Upper lobe of right lung (tissue), 1 donor: ENCODE measurements at regions not wholly inside any gene's neighbourhood (a gene's known extent, or its start where the extent isn't known, plus 50 kb on each side); places are given as distances from the start of the nearest gene placed in this dataset.
A peak's percentile ranks its signal among the peaks of the same experiment; 100 is the strongest.

ENCODE experiments used
- ATAC-seq: fragments of 200-7000 bp; cut with Tn5 transposase; one replicate; pipeline ENCODE4 v1.9.1; 2020; ENCODE audit warnings: mild to moderate bottlenecking, moderate library complexity
- DNase-seq: peaks from one replicate; pipeline ENCODE4 v3.0.0-alpha.2; 2020
- H3K27ac ChIP-seq: fragments of 200-600 bp; one replicate; pipeline ENCODE4 v1.8.0; 2022
- H3K27me3 ChIP-seq: fragments of 200-600 bp; one replicate; pipeline ENCODE4 v1.8.0; 2022; ENCODE audit warnings: mild to moderate bottlenecking
- H3K36me3 ChIP-seq: fragments of 200-600 bp; one replicate; pipeline ENCODE4 v1.8.0; 2022
- H3K4me1 ChIP-seq: fragments of 200-600 bp; one replicate; pipeline ENCODE4 v1.8.0; 2022
- H3K4me3 ChIP-seq: fragments of 200-600 bp; one replicate; pipeline ENCODE4 v1.8.0; 2022; ENCODE audit warnings: mild to moderate bottlenecking
- H3K9me3 ChIP-seq: fragments of 200-600 bp; one replicate; pipeline ENCODE4 v1.8.0; 2022
- intact Hi-C: fragments of 100-400 bp; cut with DNase I; formaldehyde crosslinking; loops from one replicate; pipeline ENCODE4 v1.11.0; 2022
- TF ChIP-seq, protein P1 (sequence below): fragments of 200-600 bp; IDR thresholded peaks from one replicate; pipeline ENCODE4 v1.8.0; 2022; ENCODE audit warnings: antibody characterized with exemption
- donor health status: DM: no; HTN: yes; CAD: no; lungs with severe emphysema.

DNA sequence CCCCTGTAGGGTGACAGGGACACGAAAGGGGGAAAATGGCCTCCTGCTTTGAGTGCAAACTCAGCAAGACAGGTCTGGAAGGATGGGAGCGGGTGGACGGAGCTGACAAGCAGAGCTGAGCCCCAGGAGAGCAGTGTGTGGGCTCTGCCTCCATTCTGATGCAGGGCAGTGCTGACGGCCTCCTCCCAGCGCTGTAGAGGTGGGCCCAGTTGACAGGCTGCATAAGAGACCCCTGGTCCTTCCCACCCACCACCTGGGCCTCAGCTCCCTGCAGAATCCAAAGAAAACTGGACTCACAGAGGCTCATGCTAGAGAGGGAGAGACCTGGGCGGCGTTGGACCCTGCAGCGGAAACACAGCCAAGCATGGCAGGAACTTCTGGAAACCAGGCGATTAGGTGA lies 1113.4 kb downstream of the BRD1 start:
- peak; percentile 51 for DNase-seq
- H3K4me3 ChIP-seq: no peak overlapping the region
- no peaks in the 10 kb centered on the region for H3K4me1 ChIP-seq
- H3K36me3 ChIP-seq: no peaks in the 10 kb centered on the region
- TF ChIP-seq, protein P1, sequence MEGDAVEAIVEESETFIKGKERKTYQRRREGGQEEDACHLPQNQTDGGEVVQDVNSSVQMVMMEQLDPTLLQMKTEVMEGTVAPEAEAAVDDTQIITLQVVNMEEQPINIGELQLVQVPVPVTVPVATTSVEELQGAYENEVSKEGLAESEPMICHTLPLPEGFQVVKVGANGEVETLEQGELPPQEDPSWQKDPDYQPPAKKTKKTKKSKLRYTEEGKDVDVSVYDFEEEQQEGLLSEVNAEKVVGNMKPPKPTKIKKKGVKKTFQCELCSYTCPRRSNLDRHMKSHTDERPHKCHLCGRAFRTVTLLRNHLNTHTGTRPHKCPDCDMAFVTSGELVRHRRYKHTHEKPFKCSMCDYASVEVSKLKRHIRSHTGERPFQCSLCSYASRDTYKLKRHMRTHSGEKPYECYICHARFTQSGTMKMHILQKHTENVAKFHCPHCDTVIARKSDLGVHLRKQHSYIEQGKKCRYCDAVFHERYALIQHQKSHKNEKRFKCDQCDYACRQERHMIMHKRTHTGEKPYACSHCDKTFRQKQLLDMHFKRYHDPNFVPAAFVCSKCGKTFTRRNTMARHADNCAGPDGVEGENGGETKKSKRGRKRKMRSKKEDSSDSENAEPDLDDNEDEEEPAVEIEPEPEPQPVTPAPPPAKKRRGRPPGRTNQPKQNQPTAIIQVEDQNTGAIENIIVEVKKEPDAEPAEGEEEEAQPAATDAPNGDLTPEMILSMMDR: no peak
- H3K9me3 ChIP-seq: no peaks in the 10 kb centered on the region
- no peak for ATAC-seq
- H3K27ac ChIP-seq: no peak overlapping the region
- no peaks in the 10 kb centered on the region for H3K27me3 ChIP-seq
- intact Hi-C loops: no loop called here

DNA sequence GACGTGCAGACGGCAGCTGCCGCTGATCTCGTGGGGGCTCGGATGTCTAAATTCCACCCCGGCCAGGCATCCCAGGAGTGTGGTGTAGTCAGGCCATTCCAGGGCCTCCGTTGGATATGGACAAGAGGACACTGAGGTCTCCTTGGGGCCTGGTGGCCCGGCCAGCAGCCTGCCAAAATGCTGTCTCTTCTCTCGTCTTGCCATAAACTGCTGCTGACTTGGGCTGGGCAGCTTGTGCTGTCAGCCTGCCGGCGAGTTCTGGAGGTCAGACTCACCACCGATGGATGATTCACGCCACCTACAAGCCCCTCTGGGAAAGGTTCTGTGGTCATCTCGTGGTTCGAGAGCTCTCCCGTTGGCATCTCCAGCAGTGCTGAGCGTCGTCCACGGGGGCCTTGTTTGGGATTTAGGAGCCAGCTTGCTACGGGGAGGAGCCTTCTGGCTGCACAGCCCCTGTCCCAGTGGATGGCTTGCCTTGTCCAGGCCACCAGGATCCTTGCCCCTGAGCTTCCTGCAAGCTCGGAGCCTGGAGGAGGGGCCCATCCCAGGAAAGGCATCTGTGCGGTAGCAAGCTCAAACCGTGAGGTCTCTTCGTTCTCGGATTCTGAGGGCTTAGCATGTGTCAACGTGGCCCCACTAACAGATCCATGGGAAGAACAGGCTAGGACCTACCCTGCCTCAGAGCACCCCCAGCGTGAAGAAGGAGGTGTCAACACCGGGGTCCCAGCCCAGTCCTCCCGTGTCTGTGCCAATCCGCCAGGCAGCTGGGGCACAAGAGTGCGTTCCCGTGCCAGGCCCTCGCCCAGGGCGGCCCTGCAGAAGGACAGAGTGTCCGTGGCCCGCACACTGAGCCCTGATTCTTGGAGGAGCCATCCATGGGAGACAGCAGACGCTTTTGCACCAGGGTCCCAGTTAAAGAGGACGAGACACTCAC lies 1114.1 kb downstream of the BRD1 start:
- Histone ChIP-seq H3K27me3 (no peaks in the 10 kb centered on the region), H3K27ac (no peak overlapping the region), H3K36me3 (no peaks in the 10 kb centered on the region), H3K4me1 (no peaks in the 10 kb centered on the region), H3K9me3 (no peaks in the 10 kb centered on the region), H3K4me3 (no peak overlapping the region)
- DNase-seq: peak; percentile 56
- ATAC-seq: no peak
- intact Hi-C loops: no loop called here
- TF ChIP-seq, protein P1: no peak

DNA sequence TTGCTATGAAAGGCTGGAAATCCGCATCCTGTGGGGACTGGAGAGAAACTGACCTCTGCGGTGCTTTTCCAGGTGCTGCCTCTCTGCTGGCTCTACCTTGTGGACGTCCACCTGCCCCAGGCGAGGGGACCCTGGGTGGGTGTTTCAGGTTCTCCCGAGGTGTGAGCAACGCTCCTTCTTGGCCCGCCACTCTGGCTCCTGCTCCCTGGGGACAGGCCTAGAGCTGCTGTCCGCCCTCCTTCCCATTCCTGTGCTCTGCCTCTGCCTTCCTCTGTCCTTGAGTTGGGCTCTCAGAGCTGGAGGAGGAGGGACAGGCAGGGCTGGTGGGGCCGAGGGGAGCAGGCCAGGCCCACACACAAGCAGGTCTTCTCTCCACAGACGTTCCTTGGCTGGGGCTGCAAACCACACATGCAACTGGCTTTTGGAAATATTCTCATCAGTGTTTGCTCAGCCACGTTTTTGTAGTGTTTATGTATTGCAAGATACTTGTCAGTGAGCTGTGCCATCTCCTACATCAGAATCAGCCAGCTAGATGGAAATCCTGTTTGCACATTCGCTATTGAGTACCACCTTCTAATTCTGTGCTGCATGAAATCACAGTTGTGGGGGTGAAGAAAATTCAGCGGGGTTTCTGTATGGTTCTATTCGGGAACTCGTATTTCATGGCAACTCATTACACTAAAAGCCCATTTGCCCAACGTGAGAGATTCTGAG lies 1115.0 kb downstream of the BRD1 start:
- H3K36me3 ChIP-seq: no peaks in the 10 kb centered on the region
- H3K27ac ChIP-seq: no peak overlapping the region
- H3K4me1 ChIP-seq: no peaks in the 10 kb centered on the region
- TF ChIP-seq, protein P1: no peak
- no peak overlapping the region for H3K4me3 ChIP-seq
- intact Hi-C loops: no loop called here
- H3K27me3 ChIP-seq: no peaks in the 10 kb centered on the region
- ATAC-seq (no peak), DNase-seq (peak; percentile 39)
- H3K9me3 ChIP-seq: no peaks in the 10 kb centered on the region

DNA sequence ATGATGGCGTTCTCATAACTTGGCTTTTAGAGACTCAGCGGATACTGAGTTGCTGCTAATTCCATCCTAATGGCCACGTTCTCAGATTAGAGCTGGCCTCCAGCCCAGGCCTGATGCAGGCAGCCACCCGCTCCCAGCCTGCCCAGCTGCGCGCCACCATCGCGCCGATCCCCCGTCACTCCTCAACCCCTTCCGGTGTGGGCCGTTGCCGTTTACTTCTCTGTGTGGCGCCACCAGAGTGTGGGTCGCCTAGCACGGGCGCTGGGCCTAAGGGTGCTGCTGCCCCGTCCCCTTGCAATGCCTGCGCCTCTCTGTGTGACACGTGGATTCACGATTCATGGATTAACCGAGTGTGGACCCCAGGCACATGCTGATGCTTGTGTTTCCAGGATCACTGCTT lies 1116.0 kb downstream of the BRD1 start:
- H3K4me3 ChIP-seq: no peak overlapping the region
- DNase-seq (peak; percentile 46), ATAC-seq (no peak)
- H3K27ac ChIP-seq: no peak overlapping the region
- H3K36me3 ChIP-seq: no peaks in the 10 kb centered on the region
- TF ChIP-seq, protein P1: no peak
- H3K9me3 ChIP-seq: no peaks in the 10 kb centered on the region
- no peaks in the 10 kb centered on the region for H3K4me1 ChIP-seq
- H3K27me3 ChIP-seq: no peaks in the 10 kb centered on the region
- intact Hi-C loops: no loop called here

DNA sequence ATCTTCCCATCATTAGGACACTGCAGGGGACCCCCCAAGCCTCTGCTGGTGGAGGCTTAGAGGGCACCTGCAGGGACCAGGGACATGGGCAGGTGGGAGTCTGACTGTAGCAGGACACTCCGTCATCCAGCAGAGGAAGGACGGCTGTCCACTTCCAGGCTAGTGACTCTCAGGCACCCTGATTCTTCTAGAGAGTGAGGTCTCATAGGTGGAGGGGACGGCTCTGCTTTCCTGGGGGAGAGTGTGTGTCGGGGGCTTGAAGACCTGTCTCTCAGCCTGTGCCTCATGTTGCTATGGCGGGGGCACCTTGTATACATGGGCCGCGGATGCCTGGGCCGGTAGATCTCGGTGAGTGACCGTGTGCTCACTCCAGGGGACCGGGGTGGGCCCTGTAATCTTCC lies 1116.6 kb downstream of the BRD1 start:
- no peaks in the 10 kb centered on the region for H3K4me1 ChIP-seq
- no peak overlapping the region for H3K27ac ChIP-seq
- intact Hi-C loops: no loop called here
- H3K27me3 ChIP-seq: no peaks in the 10 kb centered on the region
- no peaks in the 10 kb centered on the region for H3K9me3 ChIP-seq
- no peak for DNase-seq
- no peak for ATAC-seq
- TF ChIP-seq, protein P1: no peak
- H3K36me3 ChIP-seq: no peaks in the 10 kb centered on the region
- H3K4me3 ChIP-seq: no peak overlapping the region
